ENCODE measurements at regions not wholly inside any gene's neighbourhood (a gene's known extent, or its start where the extent isn't known, plus 50 kb on each side); places are given as distances from the start of the nearest gene placed in this dataset.

- TF ChIP-seq CTCF (IDR thresholded peaks at IDR 0.05; ENCODE audit: control extremely low read depth in 1 of 3, insufficient read depth in 1 of 3, low read depth in 1 of 3, low read length in 3 of 3), result no peak
- TF ChIP-seq HDAC2 (IDR thresholded peaks at IDR 0.05; ENCODE audit: borderline replicate concordance in 1 of 2, low read depth in 2 of 2, low read length in 2 of 2), result no peak
- TF ChIP-seq MAFK (IDR thresholded peaks at IDR 0.05; ENCODE audit: low read depth, low read length), result no peak
- TF ChIP-seq CEBPB (IDR thresholded peaks at IDR 0.05; ENCODE audit: low read depth, low read length), result no peak
- TF ChIP-seq EGR1 (IDR thresholded peaks at IDR 0.05; ENCODE audit: borderline replicate concordance, low read depth, low read length), result no peak
- no peak for TF ChIP-seq POLR2A (IDR thresholded peaks at IDR 0.05; ENCODE audit: control extremely low read depth in 1 of 2, low read depth in 2 of 2, low read length in 2 of 2)
- TF ChIP-seq POLR2AphosphoS5 (IDR thresholded peaks at IDR 0.05; ENCODE audit: low read depth, low read length), result no peak
- TF ChIP-seq ATF2 (IDR thresholded peaks at IDR 0.05; ENCODE audit: low read length), result no peak
Observed at GRCh38 chr20:6245436-6245835, 122.6 kb upstream of the FERMT1 start.
